Ishikawa (cell line): ENCODE measurements at regions not wholly inside any gene's neighbourhood (a gene's known extent, or its start where the extent isn't known, plus 50 kb on each side); places are given as distances from the start of the nearest gene placed in this dataset.

ENCODE experiments used
- CEBPB ChIP-seq: IDR thresholded peaks from 2 replicates; pipeline ENCODE4 v1.6.1; 2012
- CREB1 ChIP-seq: IDR thresholded peaks from 2 replicates; pipeline ENCODE4 v1.6.1; 2012; ENCODE audit warnings: low read depth
- EP300 ChIP-seq: IDR thresholded peaks from 2 replicates; pipeline ENCODE4 v1.6.1; 2012; ENCODE audit warnings: borderline replicate concordance
- FOXM1 ChIP-seq: IDR thresholded peaks from 2 replicates; pipeline ENCODE4 v1.6.1; 2012; ENCODE audit warnings: low read depth, borderline replicate concordance
- TCF12 ChIP-seq: IDR thresholded peaks from 2 replicates; pipeline ENCODE4 v1.6.1; 2012; ENCODE audit warnings: low read depth
- YY1 ChIP-seq: IDR thresholded peaks from 2 replicates; pipeline ENCODE4 v1.6.1; 2012; ENCODE audit warnings: low read depth
- TF ChIP-seq, protein P1 (sequence below): IDR thresholded peaks from 2 replicates; pipeline ENCODE4 v1.6.1; 2012; ENCODE audit warnings: low read depth, mild to moderate bottlenecking
- TF ChIP-seq, protein P2 (sequence below): IDR thresholded peaks from 2 replicates; pipeline ENCODE4 v1.6.1; 2012

DNA sequence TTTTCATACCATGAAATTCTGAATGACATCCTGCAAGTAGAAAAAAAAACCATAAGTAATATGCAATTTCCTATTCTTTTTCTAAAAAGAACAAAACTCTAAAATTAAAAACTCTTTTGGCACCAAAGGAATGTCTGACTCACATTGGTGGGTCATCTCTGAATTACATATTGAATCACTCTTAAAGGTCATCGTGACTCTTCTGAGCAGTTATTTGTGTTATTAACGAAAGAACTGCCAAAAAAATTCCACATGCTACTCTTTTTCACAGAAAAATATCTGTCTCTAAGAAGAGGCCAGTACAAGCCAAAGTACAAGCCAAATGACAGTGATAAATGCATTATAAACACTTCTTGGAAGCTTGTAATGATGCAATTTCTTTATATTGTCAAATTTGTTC, 282.2 kb downstream of the GUCY2F start:
- TF ChIP-seq EP300 (no peak), YY1 (no peak), CREB1 (no peak), FOXM1 (no peak), CEBPB (no peak), TCF12 (no peak)
- TF ChIP-seq, protein P1, sequence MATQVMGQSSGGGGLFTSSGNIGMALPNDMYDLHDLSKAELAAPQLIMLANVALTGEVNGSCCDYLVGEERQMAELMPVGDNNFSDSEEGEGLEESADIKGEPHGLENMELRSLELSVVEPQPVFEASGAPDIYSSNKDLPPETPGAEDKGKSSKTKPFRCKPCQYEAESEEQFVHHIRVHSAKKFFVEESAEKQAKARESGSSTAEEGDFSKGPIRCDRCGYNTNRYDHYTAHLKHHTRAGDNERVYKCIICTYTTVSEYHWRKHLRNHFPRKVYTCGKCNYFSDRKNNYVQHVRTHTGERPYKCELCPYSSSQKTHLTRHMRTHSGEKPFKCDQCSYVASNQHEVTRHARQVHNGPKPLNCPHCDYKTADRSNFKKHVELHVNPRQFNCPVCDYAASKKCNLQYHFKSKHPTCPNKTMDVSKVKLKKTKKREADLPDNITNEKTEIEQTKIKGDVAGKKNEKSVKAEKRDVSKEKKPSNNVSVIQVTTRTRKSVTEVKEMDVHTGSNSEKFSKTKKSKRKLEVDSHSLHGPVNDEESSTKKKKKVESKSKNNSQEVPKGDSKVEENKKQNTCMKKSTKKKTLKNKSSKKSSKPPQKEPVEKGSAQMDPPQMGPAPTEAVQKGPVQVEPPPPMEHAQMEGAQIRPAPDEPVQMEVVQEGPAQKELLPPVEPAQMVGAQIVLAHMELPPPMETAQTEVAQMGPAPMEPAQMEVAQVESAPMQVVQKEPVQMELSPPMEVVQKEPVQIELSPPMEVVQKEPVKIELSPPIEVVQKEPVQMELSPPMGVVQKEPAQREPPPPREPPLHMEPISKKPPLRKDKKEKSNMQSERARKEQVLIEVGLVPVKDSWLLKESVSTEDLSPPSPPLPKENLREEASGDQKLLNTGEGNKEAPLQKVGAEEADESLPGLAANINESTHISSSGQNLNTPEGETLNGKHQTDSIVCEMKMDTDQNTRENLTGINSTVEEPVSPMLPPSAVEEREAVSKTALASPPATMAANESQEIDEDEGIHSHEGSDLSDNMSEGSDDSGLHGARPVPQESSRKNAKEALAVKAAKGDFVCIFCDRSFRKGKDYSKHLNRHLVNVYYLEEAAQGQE: no peak
- TF ChIP-seq, protein P2, sequence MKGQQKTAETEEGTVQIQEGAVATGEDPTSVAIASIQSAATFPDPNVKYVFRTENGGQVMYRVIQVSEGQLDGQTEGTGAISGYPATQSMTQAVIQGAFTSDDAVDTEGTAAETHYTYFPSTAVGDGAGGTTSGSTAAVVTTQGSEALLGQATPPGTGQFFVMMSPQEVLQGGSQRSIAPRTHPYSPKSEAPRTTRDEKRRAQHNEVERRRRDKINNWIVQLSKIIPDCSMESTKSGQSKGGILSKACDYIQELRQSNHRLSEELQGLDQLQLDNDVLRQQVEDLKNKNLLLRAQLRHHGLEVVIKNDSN: no peak
